ENCODE measurements at regions not wholly inside any gene's neighbourhood (a gene's known extent, or its start where the extent isn't known, plus 50 kb on each side); places are given as distances from the start of the nearest gene placed in this dataset.

DNA sequence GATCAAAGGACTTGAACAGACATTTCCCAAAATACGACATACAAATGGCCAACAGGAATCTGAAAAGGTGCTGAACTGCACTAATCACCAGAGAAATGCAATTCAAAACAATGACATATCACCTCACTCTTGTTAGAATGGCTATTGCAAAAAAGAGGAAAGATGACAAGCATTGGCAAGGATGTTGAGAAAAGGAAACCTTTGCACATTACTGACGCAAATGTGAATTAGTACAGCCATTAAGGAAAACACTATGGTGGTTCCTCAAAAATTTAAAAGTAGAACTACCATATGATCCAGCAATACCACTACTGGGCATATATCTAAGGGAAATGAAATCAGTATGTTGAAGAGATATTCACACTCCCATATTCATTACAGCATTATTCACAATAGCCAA is 57.7 kb upstream of the ASPRV1 start:
- Histone ChIP-seq H3K27me3 (no peaks in the 10 kb centered on the region), H3K36me3 (no peaks in the 10 kb centered on the region), H3K27ac (no peak overlapping the region), H3K4me3 (no peak overlapping the region), H3K4me1 (no peaks in the 10 kb centered on the region), H3K9me3 (no peaks in the 10 kb centered on the region)
- TF ChIP-seq POLR2AphosphoS5 (IDR thresholded peaks at IDR 0.05), result no peak
- no peak for TF ChIP-seq CTCF (IDR thresholded peaks at IDR 0.05)
- no peak for TF ChIP-seq POLR2A (IDR thresholded peaks at IDR 0.05)
- DNase-seq (ENCODE audit: low spot score in 2 of 2), result no peak
- intact Hi-C loops (cut with DNase I; ENCODE audit: low total_unique reads), result no loop called here

GRCh38 chr2:70017962-70018361 is 56.5 kb upstream of the ASPRV1 start:
- intact Hi-C loops (cut with DNase I; ENCODE audit: low total_unique reads), result no loop called here
- no peaks in the 10 kb centered on the region for H3K36me3 ChIP-seq
- TF ChIP-seq POLR2AphosphoS5 (IDR thresholded peaks at IDR 0.05), result no peak
- TF ChIP-seq CTCF (IDR thresholded peaks at IDR 0.05), result no peak
- H3K4me3 ChIP-seq, result no peak overlapping the region
- H3K4me1 ChIP-seq, result no peaks in the 10 kb centered on the region
- no peak for DNase-seq (ENCODE audit: low spot score in 2 of 2)
- H3K27me3 ChIP-seq, result no peaks in the 10 kb centered on the region
- no peaks in the 10 kb centered on the region for H3K9me3 ChIP-seq
- no peak overlapping the region for H3K27ac ChIP-seq

GRCh38 chr2:70014959-70015358 is 53.5 kb upstream of the ASPRV1 start:
- intact Hi-C loops (cut with DNase I; ENCODE audit: low total_unique reads), result no loop called here
- no peaks in the 10 kb centered on the region for H3K27me3 ChIP-seq
- no peaks in the 10 kb centered on the region for H3K4me1 ChIP-seq
- TF ChIP-seq POLR2A (IDR thresholded peaks at IDR 0.05), result no peak
- TF ChIP-seq CTCF (IDR thresholded peaks at IDR 0.05), result no peak
- no peak for TF ChIP-seq POLR2AphosphoS5 (IDR thresholded peaks at IDR 0.05)
- H3K36me3 ChIP-seq, result no peaks in the 10 kb centered on the region
- H3K4me3 ChIP-seq, result no peak overlapping the region
- no peak overlapping the region for H3K27ac ChIP-seq
- no peaks in the 10 kb centered on the region for H3K9me3 ChIP-seq
- no peak for DNase-seq (ENCODE audit: low spot score in 2 of 2)

GRCh38 chr2:70012887-70013286 is 51.5 kb upstream of the ASPRV1 start:
- intact Hi-C loops (cut with DNase I; ENCODE audit: low total_unique reads), result no loop called here

DNA sequence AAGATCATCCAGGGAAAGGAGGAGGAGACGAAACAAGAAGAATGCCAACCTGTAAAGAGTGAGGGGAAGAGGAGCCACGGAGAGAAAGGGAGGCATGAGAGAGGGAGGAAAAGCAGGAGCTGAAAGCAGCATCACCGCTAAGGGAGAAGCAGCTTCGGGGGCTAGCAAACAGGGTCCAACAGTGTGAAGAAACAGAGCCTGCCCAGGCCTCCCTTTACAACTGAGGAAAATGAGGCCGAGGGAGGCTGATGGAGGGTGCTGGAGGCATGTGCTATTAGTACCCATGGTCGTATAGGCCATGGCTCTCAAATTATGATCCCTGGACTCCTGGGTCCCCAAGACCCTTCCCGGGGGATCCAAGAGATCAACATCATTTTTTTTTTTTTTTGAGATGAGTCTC is 50.4 kb upstream of the ASPRV1 start:
- Histone ChIP-seq H3K4me3 (no peak overlapping the region), H3K36me3 (no peaks in the 10 kb centered on the region), H3K9me3 (no peaks in the 10 kb centered on the region), H3K27me3 (no peaks in the 10 kb centered on the region), H3K4me1 (no peaks in the 10 kb centered on the region), H3K27ac (no peak overlapping the region)
- intact Hi-C loops (cut with DNase I; ENCODE audit: low total_unique reads), result loop anchor here (2.0 kb wide), 1 partner anchor 53 kb away; no protein-coding TSS in a partner anchor
- DNase-seq (ENCODE audit: low spot score in 2 of 2), result no peak
- TF ChIP-seq POLR2A (IDR thresholded peaks at IDR 0.05) (no peak), POLR2AphosphoS5 (IDR thresholded peaks at IDR 0.05) (no peak), CTCF (IDR thresholded peaks at IDR 0.05) (no peak)

More at GRCh38 chr2:70012887-70013286, 51.5 kb upstream of the ASPRV1 start:
- Histone ChIP-seq H3K9me3 (no peaks in the 10 kb centered on the region), H3K4me3 (no peak overlapping the region), H3K4me1 (no peaks in the 10 kb centered on the region), H3K27ac (no peak overlapping the region), H3K27me3 (no peaks in the 10 kb centered on the region), H3K36me3 (no peaks in the 10 kb centered on the region)
- TF ChIP-seq POLR2A (IDR thresholded peaks at IDR 0.05), result no peak
- TF ChIP-seq CTCF (IDR thresholded peaks at IDR 0.05), result no peak
- TF ChIP-seq POLR2AphosphoS5 (IDR thresholded peaks at IDR 0.05), result no peak
- no peak for DNase-seq (ENCODE audit: low spot score in 2 of 2)

Data from breast epithelium (tissue), 4 donors.